Ureter (tissue), 1 donor: ENCODE measurements at regions not wholly inside any gene's neighbourhood (a gene's known extent, or its start where the extent isn't known, plus 50 kb on each side); places are given as distances from the start of the nearest gene placed in this dataset.

Experiments
- DNase-seq: peaks from one replicate; pipeline ENCODE4 v3.0.0-alpha.2; 2020; ENCODE audit warnings: low spot score
- donor health status: DM: yes; HTN: yes; CAD: no.

GRCh38 chr5:87949676-87950631 lies 318.7 kb downstream of the TMEM161B start:
- no peak for DNase-seq

- DNase-seq = no peak
These were observed 320.2 kb downstream of the TMEM161B start for GRCh38 chr5:87948486-87948885.

GRCh38 chr5:87946271-87946670 lies 322.4 kb downstream of the TMEM161B start:
- DNase-seq = no peak

- no peak for DNase-seq
These were observed 323.4 kb downstream of the TMEM161B start for GRCh38 chr5:87945286-87945650.

- no peak for DNase-seq
These were observed 323.9 kb downstream of the TMEM161B start for GRCh38 chr5:87944553-87945285.

GRCh38 chr5:87940775-87941174 lies 327.9 kb downstream of the TMEM161B start:
- no peak for DNase-seq

GRCh38 chr5:87936667-87937066 lies 332.0 kb downstream of the TMEM161B start:
- DNase-seq = no peak

- no peak for DNase-seq
These were observed 344.2 kb downstream of the TMEM161B start for GRCh38 chr5:87924436-87924835.

GRCh38 chr5:87916320-87916719 lies 352.3 kb downstream of the TMEM161B start:
- no peak for DNase-seq

- DNase-seq = no peak
These were observed 356.2 kb downstream of the TMEM161B start for GRCh38 chr5:87912419-87912818.

GRCh38 chr5:87909382-87909781 lies 359.3 kb downstream of the TMEM161B start:
- no peak for DNase-seq

GRCh38 chr5:87906962-87907361 lies 361.7 kb downstream of the TMEM161B start:
- no peak for DNase-seq

- no peak for DNase-seq
These were observed 368.2 kb downstream of the TMEM161B start for GRCh38 chr5:87900419-87900818.

GRCh38 chr5:87899721-87900131 lies 368.9 kb downstream of the TMEM161B start:
- DNase-seq = no peak

- DNase-seq = no peak
These were observed 369.4 kb downstream of the TMEM161B start for GRCh38 chr5:87899208-87899661.

- no peak for DNase-seq
These were observed 370.1 kb downstream of the TMEM161B start for GRCh38 chr5:87898574-87898973.

GRCh38 chr5:87888139-87888538 lies 380.5 kb downstream of the TMEM161B start:
- no peak for DNase-seq

GRCh38 chr5:87887247-87887646 lies 381.4 kb downstream of the TMEM161B start:
- DNase-seq = no peak

- no peak for DNase-seq
These were observed 382.5 kb downstream of the TMEM161B start for GRCh38 chr5:87886164-87886563.

- no peak for DNase-seq
These were observed 382.9 kb downstream of the TMEM161B start for GRCh38 chr5:87885758-87886157.

GRCh38 chr5:87877495-87877894 lies 391.1 kb downstream of the TMEM161B start:
- no peak for DNase-seq

GRCh38 chr5:87877023-87877422 lies 391.6 kb downstream of the TMEM161B start:
- no peak for DNase-seq

- DNase-seq = no peak
These were observed 392.0 kb downstream of the TMEM161B start for GRCh38 chr5:87876616-87877015.
